ENCODE measurements at regions not wholly inside any gene's neighbourhood (a gene's known extent, or its start where the extent isn't known, plus 50 kb on each side); places are given as distances from the start of the nearest gene placed in this dataset.

DNA sequence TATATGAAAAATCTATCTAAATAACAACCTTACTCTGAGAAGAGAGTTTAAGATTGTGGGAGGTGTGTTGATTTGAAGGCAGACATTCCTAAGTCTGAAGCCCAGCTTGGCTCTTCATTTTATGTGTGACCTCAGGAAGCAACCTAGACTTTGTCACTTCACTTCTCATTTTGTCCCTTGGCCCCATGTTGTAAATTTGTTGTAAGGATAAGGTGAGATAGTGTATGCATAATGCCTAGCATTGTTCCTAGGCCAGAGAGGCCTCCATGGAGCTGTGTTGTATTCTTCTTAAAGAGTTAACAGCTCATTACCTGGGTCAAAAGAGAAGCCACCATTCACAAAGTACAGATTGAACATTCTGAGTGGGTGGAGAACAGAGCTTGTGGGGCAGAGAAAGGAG is 1084.4 kb upstream of the SLIT2 start:
- Histone ChIP-seq H3K27ac (no peak overlapping the region), H3K4me1 (no peaks in the 10 kb centered on the region), H3K4me3 (no peak overlapping the region), H3K27me3 (no peaks in the 10 kb centered on the region), H3K36me3 (no peaks in the 10 kb centered on the region), H3K9me3 (no peaks in the 10 kb centered on the region)
- no peak for TF ChIP-seq POLR2A (IDR thresholded peaks at IDR 0.05)
- TF ChIP-seq, protein P1, sequence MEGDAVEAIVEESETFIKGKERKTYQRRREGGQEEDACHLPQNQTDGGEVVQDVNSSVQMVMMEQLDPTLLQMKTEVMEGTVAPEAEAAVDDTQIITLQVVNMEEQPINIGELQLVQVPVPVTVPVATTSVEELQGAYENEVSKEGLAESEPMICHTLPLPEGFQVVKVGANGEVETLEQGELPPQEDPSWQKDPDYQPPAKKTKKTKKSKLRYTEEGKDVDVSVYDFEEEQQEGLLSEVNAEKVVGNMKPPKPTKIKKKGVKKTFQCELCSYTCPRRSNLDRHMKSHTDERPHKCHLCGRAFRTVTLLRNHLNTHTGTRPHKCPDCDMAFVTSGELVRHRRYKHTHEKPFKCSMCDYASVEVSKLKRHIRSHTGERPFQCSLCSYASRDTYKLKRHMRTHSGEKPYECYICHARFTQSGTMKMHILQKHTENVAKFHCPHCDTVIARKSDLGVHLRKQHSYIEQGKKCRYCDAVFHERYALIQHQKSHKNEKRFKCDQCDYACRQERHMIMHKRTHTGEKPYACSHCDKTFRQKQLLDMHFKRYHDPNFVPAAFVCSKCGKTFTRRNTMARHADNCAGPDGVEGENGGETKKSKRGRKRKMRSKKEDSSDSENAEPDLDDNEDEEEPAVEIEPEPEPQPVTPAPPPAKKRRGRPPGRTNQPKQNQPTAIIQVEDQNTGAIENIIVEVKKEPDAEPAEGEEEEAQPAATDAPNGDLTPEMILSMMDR (IDR thresholded peaks at IDR 0.05): no peak
- DNase-seq (no peak), ATAC-seq (no peak)
- intact Hi-C loops (cut with DNase I): no loop called here

DNA sequence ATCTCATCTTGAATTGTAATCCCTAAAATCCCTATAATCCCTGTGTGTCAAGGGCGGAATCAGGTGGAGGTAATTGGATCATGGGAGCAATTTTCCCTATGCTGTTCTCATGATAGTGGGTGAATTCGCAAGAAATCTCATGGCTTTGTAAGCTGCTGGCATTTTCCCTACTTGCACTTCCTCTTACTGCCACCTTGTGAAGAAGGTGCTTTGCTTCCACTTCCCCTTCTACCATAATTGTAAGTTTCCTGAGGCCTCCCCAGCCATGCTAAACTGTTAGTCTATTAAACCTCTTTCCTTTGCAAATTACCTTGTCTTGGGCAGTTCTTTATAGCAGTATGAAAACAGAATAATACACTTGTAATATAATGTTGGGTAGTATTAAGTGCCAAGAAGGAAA is 1087.4 kb upstream of the SLIT2 start:
- H3K27me3 ChIP-seq: no peaks in the 10 kb centered on the region
- no peak overlapping the region for H3K27ac ChIP-seq
- H3K4me3 ChIP-seq: no peak overlapping the region
- TF ChIP-seq, protein P1 (IDR thresholded peaks at IDR 0.05): no peak
- no peak for TF ChIP-seq POLR2A (IDR thresholded peaks at IDR 0.05)
- intact Hi-C loops (cut with DNase I): no loop called here
- ATAC-seq (no peak), DNase-seq (no peak)
- WGBS, 4 donors: 86 to 90% (median 89%) methylated on average over 2 of the region's 2 CpGs
- H3K9me3 ChIP-seq: no peaks in the 10 kb centered on the region
- no peaks in the 10 kb centered on the region for H3K4me1 ChIP-seq
- H3K36me3 ChIP-seq: no peaks in the 10 kb centered on the region

DNA sequence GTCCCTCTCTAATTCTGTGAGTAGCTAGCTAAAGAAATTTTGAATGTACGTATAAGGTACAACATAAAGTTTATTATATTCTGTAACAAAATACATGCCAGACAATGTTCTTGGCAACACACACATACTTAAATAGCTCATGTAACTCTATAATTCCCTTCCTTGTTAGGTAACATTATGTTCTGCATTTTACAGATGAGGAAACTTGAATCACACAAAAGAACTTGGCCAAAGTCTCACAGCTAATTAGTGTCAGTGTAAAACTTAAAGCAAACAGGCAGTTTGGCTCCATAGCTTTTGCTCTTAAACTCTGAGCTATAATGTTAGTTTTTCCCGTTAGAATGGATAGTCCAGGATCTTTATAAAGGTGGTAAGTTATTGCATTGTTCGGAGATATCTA is 1091.8 kb upstream of the SLIT2 start:
- Histone ChIP-seq H3K27me3 (no peaks in the 10 kb centered on the region), H3K4me3 (no peak overlapping the region), H3K36me3 (no peaks in the 10 kb centered on the region), H3K4me1 (no peaks in the 10 kb centered on the region), H3K9me3 (peaks cover 0 to 23% (median 15%) of the 10 kb centered on the region in 12 donors), H3K27ac (no peak overlapping the region)
- 81 to 82% (median 82%) methylated on average over 3 of the region's 3 CpGs for WGBS, 4 donors
- DNase-seq: no peak
- ATAC-seq: no peak
- TF ChIP-seq, protein P1 (IDR thresholded peaks at IDR 0.05): no peak
- TF ChIP-seq POLR2A (IDR thresholded peaks at IDR 0.05): no peak
- intact Hi-C loops (cut with DNase I): loop anchor here in 1 of 10 donors (5.0 kb wide), 1 partner anchor 1042 kb away; no protein-coding TSS in a partner anchor

DNA sequence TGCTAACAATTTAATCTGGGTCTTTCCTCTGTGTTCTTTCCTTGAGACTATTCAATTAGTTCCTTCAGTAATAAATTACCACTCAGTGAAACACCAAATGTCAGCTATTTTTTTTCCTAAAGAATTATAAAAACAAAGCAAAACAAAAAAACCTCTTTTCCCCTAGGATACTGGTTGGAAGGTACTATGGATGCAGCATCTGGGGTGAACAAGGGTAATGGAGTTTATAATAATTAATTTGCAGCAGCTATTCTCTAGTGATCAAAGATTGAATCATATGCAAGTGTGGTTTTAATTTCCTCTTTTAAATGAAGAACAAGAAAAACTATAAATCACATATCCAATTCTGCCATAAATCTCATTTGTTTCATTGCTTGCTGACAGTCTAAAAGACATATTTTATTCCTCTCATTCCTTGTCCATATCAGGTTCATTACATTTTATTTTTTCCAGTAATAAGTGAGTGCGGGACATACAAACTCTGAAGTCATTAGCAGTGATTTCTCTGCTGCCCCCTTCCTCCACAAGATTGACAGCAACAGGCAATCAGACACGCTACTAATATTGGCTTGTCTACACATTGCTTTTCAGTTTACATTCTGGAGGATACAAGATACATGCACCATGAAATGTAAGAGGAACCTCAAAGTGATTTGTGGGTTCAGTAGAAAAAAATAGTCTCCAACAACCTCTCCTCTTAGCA is 1093.4 kb upstream of the SLIT2 start:
- ATAC-seq (no peak), DNase-seq (no peak)
- WGBS, 4 donors: 68 to 92% (median 74%) methylated on average over 2 of the region's 2 CpGs
- TF ChIP-seq POLR2A (IDR thresholded peaks at IDR 0.05): no peak
- TF ChIP-seq, protein P1 (IDR thresholded peaks at IDR 0.05): no peak
- Histone ChIP-seq H3K27ac (no peak overlapping the region), H3K27me3 (no peaks in the 10 kb centered on the region), H3K9me3 (peaks cover 0 to 37% (median 17%) of the 10 kb centered on the region in 12 donors), H3K36me3 (no peaks in the 10 kb centered on the region), H3K4me1 (no peaks in the 10 kb centered on the region), H3K4me3 (no peak overlapping the region)
- intact Hi-C loops (cut with DNase I): loop anchor here in 1 of 10 donors (5.0 kb wide), 1 partner anchor 1044 kb away; no protein-coding TSS in a partner anchor

Measured in heart left ventricle (tissue), 16 donors.